ENCODE measurements at regions not wholly inside any gene's neighbourhood (a gene's known extent, or its start where the extent isn't known, plus 50 kb on each side); places are given as distances from the start of the nearest gene placed in this dataset.

DNA sequence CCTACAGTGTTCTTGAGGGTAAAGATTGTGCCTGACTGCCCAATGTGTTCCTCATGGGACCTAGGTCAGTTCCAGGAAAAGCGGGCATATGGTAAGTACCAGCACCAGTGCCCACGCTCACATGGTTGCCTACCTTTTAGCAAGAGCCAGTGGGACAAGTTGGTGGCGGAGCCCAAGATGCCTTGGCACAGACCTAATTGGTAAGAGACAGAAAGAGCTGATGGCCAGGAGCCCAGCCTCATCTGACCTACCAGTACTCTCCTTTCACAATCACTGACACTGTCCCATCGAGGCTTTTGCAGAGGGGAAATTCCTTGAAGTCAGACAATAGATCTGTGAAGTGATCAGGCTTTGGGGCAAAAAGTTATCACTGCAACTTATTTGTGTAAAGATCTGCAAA, 98.4 kb upstream of the BCL6 start:
- Histone ChIP-seq H3K27ac (ENCODE audit: insufficient read depth, low read length) (no peak overlapping the region), H3K4me3 (ENCODE audit: insufficient read depth, low read depth, low read length) (no peak overlapping the region), H3K18ac (ENCODE audit: low read depth, low read length) (no peak overlapping the region), H3K4me1 (ENCODE audit: control insufficient read depth, insufficient read depth, low read length) (no peaks in the 10 kb centered on the region), H2BK120ac (ENCODE audit: low read depth, low read length) (no peak overlapping the region), H3K36me3 (ENCODE audit: control insufficient read depth, insufficient read depth, low read length) (no peaks in the 10 kb centered on the region), H4K5ac (ENCODE audit: low read depth, low read length) (no peak overlapping the region), H3K4ac (ENCODE audit: low read depth, low read length) (no peak overlapping the region), H4K20me1 (ENCODE audit: insufficient read depth, low read length) (no peaks in the 10 kb centered on the region), H3K9ac (ENCODE audit: low read depth, low read length) (no peak overlapping the region), H3K27me3 (ENCODE audit: control insufficient read depth, insufficient read depth, low read length) (no peaks in the 10 kb centered on the region; the same call in 1 of the 2 replicates), H2BK15ac (ENCODE audit: low read depth, low read length) (no peak overlapping the region), H3K4me2 (ENCODE audit: low read depth, low read length) (no peak overlapping the region), H3K56ac (ENCODE audit: extremely low read depth, insufficient read depth, low read length) (no peak overlapping the region), H2BK5ac (ENCODE audit: low read depth, low read length, poor library complexity, severe bottlenecking) (no peak overlapping the region), H3K9me1 (ENCODE audit: insufficient read depth, low read length) (peaks cover 5% of the 10 kb centered on the region; the same call in 1 of the 2 replicates), H4K91ac (ENCODE audit: insufficient read depth, low read depth, low read length) (no peak overlapping the region), H3K14ac (replicated peaks; ENCODE audit: low read depth, low read length) (no peak overlapping the region), H3K9me3 (ENCODE audit: control insufficient read depth, insufficient read depth, low read length) (no peaks in the 10 kb centered on the region), H3K79me1 (ENCODE audit: low read depth in 1 of 2, low read length in 2 of 2) (no peaks in the 10 kb centered on the region), H2BK20ac (ENCODE audit: low read depth, low read length) (no peak overlapping the region), H4K8ac (ENCODE audit: low read depth in 2 of 2, low read length in 2 of 2) (no peak overlapping the region), H2AK9ac (replicated peaks; ENCODE audit: low read depth, low read length, poor library complexity) (no peak overlapping the region), H3K23ac (ENCODE audit: low read depth, low read length) (no peak overlapping the region), H2AFZ (replicated peaks; ENCODE audit: low read length, poor library complexity) (no peak overlapping the region), H2AK5ac (ENCODE audit: low read depth, low read length) (no peak overlapping the region)
- intact Hi-C loops (cut with micrococcal nuclease): no loop called here
- dilution Hi-C loops (cut with HindIII; ENCODE audit: low sequenced_read_pairs, unreplicated experiment): no loop called here
- BruUV-seq (replicated peaks): no TSS peak
- ChIA-PET CTCF (no interaction called here), POLR2A (ENCODE audit: unreplicated experiment) (no interaction called here)
- 95% methylated on average over 3 of the region's 4 CpGs; no CpG with 5 or more reads in 1 of the 2 experiments for WGBS, 2 experiments (ENCODE audit: extremely low coverage in 2 of 2, insufficient read length in 1 of 2)
- no peak for TF ChIP-seq RAD21 (IDR thresholded peaks at IDR 0.05; ENCODE audit: low read length)
- no peak for TF ChIP-seq SMC3 (IDR thresholded peaks at IDR 0.05; ENCODE audit: low read depth, low read length)
- no peak for TF ChIP-seq MAFK (IDR thresholded peaks at IDR 0.05; ENCODE audit: low read depth, low read length)
- no peak for TF ChIP-seq NFE2L2 (IDR thresholded peaks at IDR 0.05; ENCODE audit: low read depth, low read length)
- TF ChIP-seq FOS (IDR thresholded peaks at IDR 0.05; ENCODE audit: low read depth, low read length): no peak
- no peak for TF ChIP-seq CEBPB (IDR thresholded peaks at IDR 0.05; ENCODE audit: low read depth, low read length)
- TF ChIP-seq, protein P1, sequence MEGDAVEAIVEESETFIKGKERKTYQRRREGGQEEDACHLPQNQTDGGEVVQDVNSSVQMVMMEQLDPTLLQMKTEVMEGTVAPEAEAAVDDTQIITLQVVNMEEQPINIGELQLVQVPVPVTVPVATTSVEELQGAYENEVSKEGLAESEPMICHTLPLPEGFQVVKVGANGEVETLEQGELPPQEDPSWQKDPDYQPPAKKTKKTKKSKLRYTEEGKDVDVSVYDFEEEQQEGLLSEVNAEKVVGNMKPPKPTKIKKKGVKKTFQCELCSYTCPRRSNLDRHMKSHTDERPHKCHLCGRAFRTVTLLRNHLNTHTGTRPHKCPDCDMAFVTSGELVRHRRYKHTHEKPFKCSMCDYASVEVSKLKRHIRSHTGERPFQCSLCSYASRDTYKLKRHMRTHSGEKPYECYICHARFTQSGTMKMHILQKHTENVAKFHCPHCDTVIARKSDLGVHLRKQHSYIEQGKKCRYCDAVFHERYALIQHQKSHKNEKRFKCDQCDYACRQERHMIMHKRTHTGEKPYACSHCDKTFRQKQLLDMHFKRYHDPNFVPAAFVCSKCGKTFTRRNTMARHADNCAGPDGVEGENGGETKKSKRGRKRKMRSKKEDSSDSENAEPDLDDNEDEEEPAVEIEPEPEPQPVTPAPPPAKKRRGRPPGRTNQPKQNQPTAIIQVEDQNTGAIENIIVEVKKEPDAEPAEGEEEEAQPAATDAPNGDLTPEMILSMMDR (conservative IDR thresholded peaks at IDR 0.05; ENCODE audit: low read depth, low read length): no peak
- TF ChIP-seq MXI1 (IDR thresholded peaks at IDR 0.05; ENCODE audit: borderline replicate concordance, low read depth, low read length): no peak
- TF ChIP-seq BHLHE40 (IDR thresholded peaks at IDR 0.05; ENCODE audit: low read depth, low read length): no peak
- no peak for TF ChIP-seq RCOR1 (IDR thresholded peaks at IDR 0.05; ENCODE audit: insufficient replicate concordance, low read length)
- no peak for TF ChIP-seq POLR2A (IDR thresholded peaks at IDR 0.05; ENCODE audit: low read depth, low read length)
- no peak for TF ChIP-seq CHD1 (IDR thresholded peaks at IDR 0.05; ENCODE audit: low read depth, low read length)
- TF ChIP-seq MAZ (IDR thresholded peaks at IDR 0.05; ENCODE audit: borderline replicate concordance, low read depth, low read length): no peak
- no peak for TF ChIP-seq RFX5 (IDR thresholded peaks at IDR 0.05; ENCODE audit: low read depth, low read length)
- TF ChIP-seq, protein P2, sequence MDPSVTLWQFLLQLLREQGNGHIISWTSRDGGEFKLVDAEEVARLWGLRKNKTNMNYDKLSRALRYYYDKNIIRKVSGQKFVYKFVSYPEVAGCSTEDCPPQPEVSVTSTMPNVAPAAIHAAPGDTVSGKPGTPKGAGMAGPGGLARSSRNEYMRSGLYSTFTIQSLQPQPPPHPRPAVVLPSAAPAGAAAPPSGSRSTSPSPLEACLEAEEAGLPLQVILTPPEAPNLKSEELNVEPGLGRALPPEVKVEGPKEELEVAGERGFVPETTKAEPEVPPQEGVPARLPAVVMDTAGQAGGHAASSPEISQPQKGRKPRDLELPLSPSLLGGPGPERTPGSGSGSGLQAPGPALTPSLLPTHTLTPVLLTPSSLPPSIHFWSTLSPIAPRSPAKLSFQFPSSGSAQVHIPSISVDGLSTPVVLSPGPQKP (IDR thresholded peaks at IDR 0.05; ENCODE audit: borderline replicate concordance, low read depth, low read length): no peak
- TF ChIP-seq, protein P3, sequence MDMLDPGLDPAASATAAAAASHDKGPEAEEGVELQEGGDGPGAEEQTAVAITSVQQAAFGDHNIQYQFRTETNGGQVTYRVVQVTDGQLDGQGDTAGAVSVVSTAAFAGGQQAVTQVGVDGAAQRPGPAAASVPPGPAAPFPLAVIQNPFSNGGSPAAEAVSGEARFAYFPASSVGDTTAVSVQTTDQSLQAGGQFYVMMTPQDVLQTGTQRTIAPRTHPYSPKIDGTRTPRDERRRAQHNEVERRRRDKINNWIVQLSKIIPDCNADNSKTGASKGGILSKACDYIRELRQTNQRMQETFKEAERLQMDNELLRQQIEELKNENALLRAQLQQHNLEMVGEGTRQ (IDR thresholded peaks at IDR 0.05; ENCODE audit: low read depth, low read length): no peak
- ATAC-seq (ENCODE audit: low read depth) (no peak), DNase-seq (no peak)
- in situ Hi-C loops (cut with MboI; ENCODE audit: low sequenced_read_pairs): no loop called here

All from IMR-90 (cell line).